PC-3 (cell line): ENCODE measurements at regions not wholly inside any gene's neighbourhood (a gene's known extent, or its start where the extent isn't known, plus 50 kb on each side); places are given as distances from the start of the nearest gene placed in this dataset.
"Not testable (repeated sequence)": the region's sequence is repeated elsewhere in the genome, so short reads cannot be mapped to it uniquely, and the experiment has no call there.

ENCODE experiments used
- ATAC-seq: fragments of 200-7000 bp; cut with Tn5 transposase; 2 replicates; pipeline ENCODE4 v1.9.1; 2020; ENCODE audit warnings: mild to moderate bottlenecking, moderate library complexity
- BruUV-seq: library from RNA; stranded (reverse); fragments of 400-500 nt; replicated peaks from 2 replicates; lab custom pipeline; 2021; lab: Mats Ljungman, UMichigan
- CTCF ChIA-PET: fragments of 300-600 bp; sonication (Branson Sonifier 250); formaldehyde crosslinking; loops from one replicate; lab custom pipeline; 2022; ENCODE audit warnings: antibody characterized with exemption; lab: Charles Lee
- POLR2A ChIA-PET: fragments of 300-600 bp; sonication (Branson Sonifier 250); formaldehyde crosslinking; loops from one replicate; lab custom pipeline; 2022; ENCODE audit warnings: antibody characterized with exemption; ENCODE audit not compliant: unreplicated experiment; lab: Charles Lee
- DNase-seq: peaks from one replicate; pipeline ENCODE4 v3.0.0-alpha.2; 2015
- H2AFZ ChIP-seq: fragments of 300-600 bp; sonication (generic); 2 replicates; pipeline ENCODE4 v1.6.0; 2016; ENCODE audit warnings: antibody characterized with exemption, low read length
- H3F3A ChIP-seq: fragments of 300-600 bp; sonication (generic); one replicate; pipeline ENCODE4 v1.6.0; 2017; ENCODE audit warnings: antibody characterized with exemption, low read length, control low read depth, mild to moderate bottlenecking; ENCODE audit not compliant: unreplicated experiment
- H3K27ac ChIP-seq: fragments of 300-600 bp; sonication (generic); 2 replicates; pipeline ENCODE4 v1.5.1; 2016; ENCODE audit warnings: mild to moderate bottlenecking, low read length
- H3K27me3 ChIP-seq: fragments of 300-600 bp; sonication (generic); 2 replicates; pipeline ENCODE4 v1.6.1; 2016; ENCODE audit warnings: low read length, mixed read lengths
- H3K36me3 ChIP-seq: fragments of 300-600 bp; sonication (generic); 2 replicates; pipeline ENCODE4 v1.6.1; 2016; ENCODE audit warnings: low read depth, mixed run types, low read length, mixed read lengths
- H3K4me1 ChIP-seq: fragments of 300-600 bp; sonication (generic); 2 replicates; pipeline ENCODE4 v1.5.1; 2016; ENCODE audit warnings: low read length; ENCODE audit not compliant: insufficient read depth
- H3K4me2 ChIP-seq: fragments of 300-600 bp; sonication (generic); 2 replicates; pipeline ENCODE4 v1.6.0; 2016; ENCODE audit warnings: low read length
- H3K4me3 ChIP-seq: fragments of 300-600 bp; sonication (generic); 2 replicates; pipeline ENCODE4 v1.5.1; 2016; ENCODE audit warnings: mild to moderate bottlenecking, low read length, mixed read lengths
- H3K79me2 ChIP-seq: fragments of 300-600 bp; sonication (generic); 2 replicates; pipeline ENCODE4 v1.6.1; 2017; ENCODE audit warnings: low read length, mixed read lengths
- H3K9ac ChIP-seq: fragments of 300-600 bp; sonication (generic); 2 replicates; pipeline ENCODE4 v1.6.0; 2016; ENCODE audit warnings: mild to moderate bottlenecking, low read length
- H3K9me2 ChIP-seq: fragments of 300-600 bp; sonication (generic); replicated peaks from 2 replicates; pipeline ENCODE4 v1.6.1; 2016; ENCODE audit warnings: mixed run types, low read length, mixed read lengths
- H3K9me3 ChIP-seq: fragments of 300-600 bp; sonication (generic); 2 replicates; pipeline ENCODE4 v1.6.1; 2016; ENCODE audit warnings: low read length, mixed read lengths
- H4K20me1 ChIP-seq: fragments of 300-600 bp; sonication (generic); 2 replicates; pipeline ENCODE4 v1.6.1; 2016; ENCODE audit warnings: low read length, mixed read lengths
- CTCF ChIP-seq: fragments of 300-600 bp; sonication (generic); conservative IDR thresholded peaks from 2 replicates; pipeline ENCODE4 v1.5.1; 2017; ENCODE audit warnings: antibody characterized with exemption, low read depth, mild to moderate bottlenecking, low read length
- EZH2 ChIP-seq: fragments of 300-600 bp; sonication (generic); IDR thresholded peaks from one replicate; pipeline ENCODE4 v1.6.1; 2017; ENCODE audit warnings: antibody characterized with exemption, mild to moderate bottlenecking, low read length; ENCODE audit not compliant: unreplicated experiment
- EZH2phosphoT487 ChIP-seq: fragments of 300-600 bp; sonication (generic); IDR thresholded peaks from 2 replicates; pipeline ENCODE4 v1.6.1; 2018; ENCODE audit warnings: mild to moderate bottlenecking, antibody characterized with exemption, low read length, borderline replicate concordance
- intact Hi-C: fragments of 100-400 bp; cut with micrococcal nuclease; formaldehyde crosslinking; loops from 2 replicates; pipeline ENCODE4 v1.9.0; 2023

GRCh38 chr2:185278761-185279160 is 459.8 kb upstream of the FSIP2 start:
- H3K27me3 ChIP-seq: no peaks in the 10 kb centered on the region
- H4K20me1 ChIP-seq: no peaks in the 10 kb centered on the region
- H3K9me2 ChIP-seq: no peaks in the 10 kb centered on the region
- POLR2A ChIA-PET: no interaction called here
- DNase-seq (no peak), ATAC-seq (no peak)
- no peak overlapping the region for H3K9ac ChIP-seq
- BruUV-seq: no TSS peak
- H3K36me3 ChIP-seq: no peaks in the 10 kb centered on the region
- H3K79me2 ChIP-seq: no peaks in the 10 kb centered on the region
- no peak overlapping the region for H2AFZ ChIP-seq
- no peaks in the 10 kb centered on the region for H3F3A ChIP-seq
- H3K4me1 ChIP-seq: 0 out of 2 replicates have a peak, but pooled peaks cover 4% of the 10 kb centered on the region
- TF ChIP-seq EZH2: no peak
- H3K9me3 ChIP-seq: no peaks in the 10 kb centered on the region
- no peak overlapping the region for H3K4me3 ChIP-seq
- H3K4me2 ChIP-seq: no peak overlapping the region
- H3K27ac ChIP-seq: no peak overlapping the region
- CTCF ChIA-PET: no interaction called here
- intact Hi-C loops: no loop called here

- Histone ChIP-seq H4K20me1 (no peaks in the 10 kb centered on the region), H3K79me2 (no peaks in the 10 kb centered on the region), H3K9me3 (no peaks in the 10 kb centered on the region), H3K9ac (no peak overlapping the region), H3K4me1 (0 out of 2 replicates have a peak, but pooled peaks cover 4% of the 10 kb centered on the region), H3K4me2 (no peak overlapping the region), H3K36me3 (no peaks in the 10 kb centered on the region), H3F3A (no peaks in the 10 kb centered on the region), H3K4me3 (no peak overlapping the region), H3K27me3 (no peaks in the 10 kb centered on the region), H3K27ac (no peak overlapping the region), H3K9me2 (no peaks in the 10 kb centered on the region), H2AFZ (no peak overlapping the region)
- CTCF ChIA-PET: no interaction called here
- intact Hi-C loops: loop anchor here (1.0 to 10.0 kb wide), 3 partner anchors 72 to 1175 kb away; no protein-coding TSS in a partner anchor
- POLR2A ChIA-PET: no interaction called here
- BruUV-seq: no TSS peak
- TF ChIP-seq CTCF: peak; percentile 78
- TF ChIP-seq EZH2phosphoT487: no peak
- no peak for ATAC-seq
- DNase-seq: peak; percentile 57
These were observed 458.6 kb upstream of the FSIP2 start for GRCh38 chr2:185279999-185280398.

- H3K36me3 ChIP-seq: no peaks in the 10 kb centered on the region
- no peaks in the 10 kb centered on the region for H3F3A ChIP-seq
- H3K4me3 ChIP-seq: no peak overlapping the region
- H3K4me1 ChIP-seq: no peaks in the 10 kb centered on the region
- no peak overlapping the region for H2AFZ ChIP-seq
- ChIA-PET CTCF (no interaction called here), POLR2A (no interaction called here)
- H4K20me1 ChIP-seq: no peaks in the 10 kb centered on the region
- no peaks in the 10 kb centered on the region for H3K79me2 ChIP-seq
- no peaks in the 10 kb centered on the region for H3K27me3 ChIP-seq
- no TSS peak for BruUV-seq
- TF ChIP-seq EZH2: no peak
- intact Hi-C loops: loop anchor here (10.0 kb wide), 1 partner anchor 1170 kb away; no protein-coding TSS in a partner anchor
- ATAC-seq: no peak
- no peaks in the 10 kb centered on the region for H3K9me3 ChIP-seq
- no peak overlapping the region for H3K4me2 ChIP-seq
- no peak overlapping the region for H3K27ac ChIP-seq
- H3K9ac ChIP-seq: no peak overlapping the region
- DNase-seq: no peak
- no peaks in the 10 kb centered on the region for H3K9me2 ChIP-seq
These were observed 453.9 kb upstream of the FSIP2 start for GRCh38 chr2:185284696-185285095.

- H3K9me2 ChIP-seq, H3K9ac ChIP-seq, H3K27me3 ChIP-seq, H3K9me3 ChIP-seq, ATAC-seq, H3K36me3 ChIP-seq, POLR2A ChIA-PET, H3F3A ChIP-seq, H3K79me2 ChIP-seq, BruUV-seq, H3K27ac ChIP-seq, H4K20me1 ChIP-seq, H2AFZ ChIP-seq, H3K4me3 ChIP-seq, H3K4me2 ChIP-seq, CTCF ChIA-PET, H3K4me1 ChIP-seq: not testable (repeated sequence)
- intact Hi-C loops: loop anchor here (2.0 to 10.0 kb wide), 3 partner anchors 115 to 455 kb away; no protein-coding TSS in a partner anchor
- peak; percentile 16 for DNase-seq
These were observed 448.6 kb upstream of the FSIP2 start for GRCh38 chr2:185290012-185290411.
